ENCODE measurements at regions not wholly inside any gene's neighbourhood (a gene's known extent, or its start where the extent isn't known, plus 50 kb on each side); places are given as distances from the start of the nearest gene placed in this dataset.

GRCh38 chr5:77558266-77558665 lies 66.2 kb upstream of the WDR41 start:
- H3K27me3 ChIP-seq, result peaks cover 24% of the 10 kb centered on the region
- no peak overlapping the region for H2AFZ ChIP-seq (replicated peaks)
- no peaks in the 10 kb centered on the region for H3K36me3 ChIP-seq
- no peaks in the 10 kb centered on the region for H3K36me3 Mint-ChIP-seq
- H3K9me3 Mint-ChIP-seq, result peaks cover 3% of the 10 kb centered on the region
- no peak overlapping the region for H3K27ac ChIP-seq
- H3K27ac Mint-ChIP-seq, result no peak overlapping the region
- no peak overlapping the region for H3K4me2 ChIP-seq
- H3K79me2 ChIP-seq (ENCODE audit: low read depth), result no peaks in the 10 kb centered on the region
- H3K4me3 ChIP-seq, result no peak overlapping the region
- peaks cover 5% of the 10 kb centered on the region for H3K27me3 Mint-ChIP-seq (ENCODE audit: insufficient read depth, low read depth)
- H3K9ac ChIP-seq, result no peak overlapping the region
- H3F3A ChIP-seq (ENCODE audit: low read depth), result peaks cover 4% of the 10 kb centered on the region
- H3K9me3 ChIP-seq (ENCODE audit: low read depth), result no peaks in the 10 kb centered on the region
- H4K20me1 ChIP-seq (ENCODE audit: low read depth), result no peaks in the 10 kb centered on the region
- no peaks in the 10 kb centered on the region for H3K4me1 ChIP-seq
- H3K4me1 Mint-ChIP-seq, result peaks cover 2% of the 10 kb centered on the region
- H3K4me3 Mint-ChIP-seq, result no peak overlapping the region
- TF ChIP-seq EZH2phosphoT487 (IDR thresholded peaks at IDR 0.05), result no peak
- DNase-seq (ENCODE audit: low spot score), result peak; percentile 21

GRCh38 chr5:77550406-77550805 lies 58.3 kb upstream of the WDR41 start:
- H3K4me3 ChIP-seq, result no peak overlapping the region
- H3K27ac ChIP-seq, result no peak overlapping the region
- DNase-seq (ENCODE audit: low spot score), result no peak
- peaks cover 3% of the 10 kb centered on the region for H3K27me3 Mint-ChIP-seq (ENCODE audit: insufficient read depth, low read depth)
- H3K27me3 ChIP-seq, result no peaks in the 10 kb centered on the region
- H3K4me2 ChIP-seq, result no peak overlapping the region
- no peaks in the 10 kb centered on the region for H3K79me2 ChIP-seq (ENCODE audit: low read depth)
- H3K9ac ChIP-seq, result no peak overlapping the region
- H3K27ac Mint-ChIP-seq, result no peak overlapping the region
- H3K4me3 Mint-ChIP-seq, result no peak overlapping the region
- no peak overlapping the region for H2AFZ ChIP-seq (replicated peaks)
- no peaks in the 10 kb centered on the region for H3F3A ChIP-seq (ENCODE audit: low read depth)
- H3K36me3 Mint-ChIP-seq, result no peaks in the 10 kb centered on the region
- H3K36me3 ChIP-seq, result no peaks in the 10 kb centered on the region
- no peak for TF ChIP-seq EZH2 (IDR thresholded peaks at IDR 0.05)
- TF ChIP-seq, protein P1, sequence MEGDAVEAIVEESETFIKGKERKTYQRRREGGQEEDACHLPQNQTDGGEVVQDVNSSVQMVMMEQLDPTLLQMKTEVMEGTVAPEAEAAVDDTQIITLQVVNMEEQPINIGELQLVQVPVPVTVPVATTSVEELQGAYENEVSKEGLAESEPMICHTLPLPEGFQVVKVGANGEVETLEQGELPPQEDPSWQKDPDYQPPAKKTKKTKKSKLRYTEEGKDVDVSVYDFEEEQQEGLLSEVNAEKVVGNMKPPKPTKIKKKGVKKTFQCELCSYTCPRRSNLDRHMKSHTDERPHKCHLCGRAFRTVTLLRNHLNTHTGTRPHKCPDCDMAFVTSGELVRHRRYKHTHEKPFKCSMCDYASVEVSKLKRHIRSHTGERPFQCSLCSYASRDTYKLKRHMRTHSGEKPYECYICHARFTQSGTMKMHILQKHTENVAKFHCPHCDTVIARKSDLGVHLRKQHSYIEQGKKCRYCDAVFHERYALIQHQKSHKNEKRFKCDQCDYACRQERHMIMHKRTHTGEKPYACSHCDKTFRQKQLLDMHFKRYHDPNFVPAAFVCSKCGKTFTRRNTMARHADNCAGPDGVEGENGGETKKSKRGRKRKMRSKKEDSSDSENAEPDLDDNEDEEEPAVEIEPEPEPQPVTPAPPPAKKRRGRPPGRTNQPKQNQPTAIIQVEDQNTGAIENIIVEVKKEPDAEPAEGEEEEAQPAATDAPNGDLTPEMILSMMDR (IDR thresholded peaks at IDR 0.05), result no peak
- TF ChIP-seq EZH2phosphoT487 (IDR thresholded peaks at IDR 0.05), result no peak
- no peaks in the 10 kb centered on the region for H3K9me3 ChIP-seq (ENCODE audit: low read depth)
- H3K9me3 Mint-ChIP-seq, result peaks cover 16% of the 10 kb centered on the region
- no peaks in the 10 kb centered on the region for H3K4me1 ChIP-seq
- H4K20me1 ChIP-seq (ENCODE audit: low read depth), result no peaks in the 10 kb centered on the region
- H3K4me1 Mint-ChIP-seq, result no peaks in the 10 kb centered on the region

DNA sequence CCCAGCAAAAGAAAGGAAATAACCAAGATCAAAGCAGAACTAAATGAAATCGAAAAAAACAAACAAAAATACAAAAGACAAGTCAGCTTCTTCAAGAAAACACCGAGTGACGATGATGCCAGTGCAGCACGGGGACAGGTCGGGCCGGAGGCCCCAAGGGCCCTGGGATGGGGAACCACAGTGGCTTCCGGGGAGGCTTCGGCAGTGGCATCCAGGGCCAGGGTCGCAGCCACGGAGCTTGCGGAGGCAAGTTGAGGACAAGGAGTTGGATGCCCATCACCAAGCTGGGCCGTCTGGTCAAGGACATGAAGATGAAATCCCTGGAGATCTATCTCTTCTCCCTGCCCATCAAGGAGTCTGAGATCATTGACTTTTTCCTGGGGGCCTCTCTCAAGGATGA lies 53.2 kb upstream of the WDR41 start:
- Histone ChIP-seq H3K4me3 (no peak overlapping the region), H3K9ac (no peak overlapping the region), H3K27me3 (no peaks in the 10 kb centered on the region), H3K27ac (no peak overlapping the region), H3K4me2 (no peak overlapping the region), H3K9me3 (ENCODE audit: low read depth) (no peaks in the 10 kb centered on the region), H3F3A (ENCODE audit: low read depth) (no peaks in the 10 kb centered on the region), H2AFZ (replicated peaks) (no peak overlapping the region), H4K20me1 (ENCODE audit: low read depth) (no peaks in the 10 kb centered on the region), H3K79me2 (ENCODE audit: low read depth) (no peaks in the 10 kb centered on the region), H3K36me3 (no peaks in the 10 kb centered on the region), H3K4me1 (no peaks in the 10 kb centered on the region)
- Mint-ChIP-seq H3K27ac (no peak overlapping the region), H3K4me3 (no peak overlapping the region), H3K27me3 (ENCODE audit: insufficient read depth, low read depth) (peaks cover 2% of the 10 kb centered on the region), H3K4me1 (no peaks in the 10 kb centered on the region), H3K36me3 (no peaks in the 10 kb centered on the region), H3K9me3 (peaks cover 8% of the 10 kb centered on the region)
- TF ChIP-seq, protein P1 (IDR thresholded peaks at IDR 0.05), result no peak
- TF ChIP-seq EZH2 (IDR thresholded peaks at IDR 0.05) (no peak), EZH2phosphoT487 (IDR thresholded peaks at IDR 0.05) (no peak)
- no peak for DNase-seq (ENCODE audit: low spot score)
